Duodenal mucosa (tissue), 2 donors: ENCODE measurements at regions not wholly inside any gene's neighbourhood (a gene's known extent, or its start where the extent isn't known, plus 50 kb on each side); places are given as distances from the start of the nearest gene placed in this dataset.
A peak's percentile ranks its signal among the peaks of the same experiment; 100 is the strongest.

Experiments used
- H3K27ac ChIP-seq: one replicate; pipeline ENCODE4 v1.7.0; 2013; ENCODE audit warnings: low read depth, low read length
- H3K27me3 ChIP-seq, 2 donors: one replicate each; pipeline ENCODE4 v1.7.0; 2013; ENCODE audit warnings: low read length in 2 of 2, control low read depth in 1 of 2; ENCODE audit not compliant: insufficient read depth in 2 of 2, control insufficient read depth in 1 of 2
- H3K36me3 ChIP-seq, 2 donors: one replicate each; pipeline ENCODE4 v1.7.0; 2013; ENCODE audit warnings: low read length in 2 of 2, control low read depth in 1 of 2; ENCODE audit not compliant: insufficient read depth in 2 of 2, control insufficient read depth in 1 of 2
- H3K4me1 ChIP-seq, 2 donors: one replicate each; pipeline ENCODE4 v1.7.0; 2013; ENCODE audit warnings: low read length in 2 of 2, control low read depth in 1 of 2; ENCODE audit not compliant: insufficient read depth in 2 of 2, control insufficient read depth in 1 of 2
- H3K4me3 ChIP-seq, 2 donors: one replicate each; pipeline ENCODE4 v1.7.0; 2013; ENCODE audit warnings: low read length in 2 of 2, low read depth in 1 of 2
- H3K9ac ChIP-seq, 2 donors: one replicate each; pipeline ENCODE4 v1.7.0; 2013; ENCODE audit warnings: low read length in 2 of 2, low read depth in 1 of 2
- H3K9me3 ChIP-seq, 2 donors: one replicate each; pipeline ENCODE4 v1.7.0; 2013; ENCODE audit warnings: low read length in 2 of 2, control low read depth in 1 of 2; ENCODE audit not compliant: control insufficient read depth in 1 of 2

DNA sequence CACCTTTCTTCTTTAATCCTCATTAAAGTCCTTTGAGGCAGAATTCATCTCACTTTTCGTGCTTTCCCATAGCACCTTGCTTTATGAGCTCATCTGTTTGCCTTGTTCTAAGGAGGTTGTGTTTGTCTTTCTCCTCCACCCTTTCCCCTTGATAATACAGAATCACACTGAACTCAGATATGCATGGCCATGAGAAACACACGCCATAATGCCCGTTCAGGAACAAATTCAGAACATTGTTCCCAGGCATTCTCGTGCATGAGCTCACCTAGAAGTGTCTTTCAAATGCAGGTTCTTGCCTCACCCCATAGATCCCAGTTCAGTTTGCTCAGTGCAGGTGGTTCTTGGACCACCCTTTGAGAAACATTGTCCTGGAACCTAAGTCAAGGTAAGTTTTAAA lies 71.1 kb downstream of the TMEM114 start:
- Histone ChIP-seq H3K36me3 (no peaks in the 10 kb centered on the region), H3K9ac (no peak overlapping the region), H3K9me3 (no peaks in the 10 kb centered on the region), H3K27me3 (no peaks in the 10 kb centered on the region), H3K27ac (no peak overlapping the region), H3K4me1 (peaks cover 3 to 13% of the 10 kb centered on the region in 2 donors), H3K4me3 (no peak overlapping the region)

GRCh38 chr16:8517280-8517679 lies 73.0 kb downstream of the TMEM114 start:
- Histone ChIP-seq H3K27ac (no peak overlapping the region), H3K9ac (no peak overlapping the region), H3K4me3 (no peak overlapping the region), H3K36me3 (no peaks in the 10 kb centered on the region), H3K27me3 (no peaks in the 10 kb centered on the region), H3K4me1 (peaks cover 3 to 13% of the 10 kb centered on the region in 2 donors), H3K9me3 (no peaks in the 10 kb centered on the region)

DNA sequence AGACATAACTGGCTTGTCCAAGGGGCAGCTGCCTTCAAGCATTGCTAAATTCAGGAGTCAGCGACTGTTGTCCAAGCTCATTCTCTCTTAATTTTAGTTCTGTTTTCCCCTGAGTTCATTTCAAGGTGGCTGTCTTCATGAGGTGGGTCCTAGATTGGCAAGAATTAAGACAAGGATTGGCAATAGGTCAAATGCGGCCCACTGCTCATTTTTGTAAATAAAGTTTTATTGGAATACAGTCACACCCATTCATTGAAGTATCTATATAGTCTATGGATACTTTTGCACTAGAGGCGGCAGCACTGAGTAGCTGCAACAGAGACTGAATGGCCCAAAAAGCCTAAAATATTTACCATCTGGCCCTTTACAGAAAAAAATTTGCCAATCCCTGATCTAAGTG lies 73.8 kb downstream of the TMEM114 start:
- Histone ChIP-seq H3K27me3 (no peaks in the 10 kb centered on the region), H3K9ac (no peak overlapping the region), H3K4me1 (peaks cover 3 to 13% of the 10 kb centered on the region in 2 donors), H3K27ac (no peak overlapping the region), H3K4me3 (no peak overlapping the region), H3K9me3 (no peaks in the 10 kb centered on the region), H3K36me3 (no peaks in the 10 kb centered on the region)

DNA sequence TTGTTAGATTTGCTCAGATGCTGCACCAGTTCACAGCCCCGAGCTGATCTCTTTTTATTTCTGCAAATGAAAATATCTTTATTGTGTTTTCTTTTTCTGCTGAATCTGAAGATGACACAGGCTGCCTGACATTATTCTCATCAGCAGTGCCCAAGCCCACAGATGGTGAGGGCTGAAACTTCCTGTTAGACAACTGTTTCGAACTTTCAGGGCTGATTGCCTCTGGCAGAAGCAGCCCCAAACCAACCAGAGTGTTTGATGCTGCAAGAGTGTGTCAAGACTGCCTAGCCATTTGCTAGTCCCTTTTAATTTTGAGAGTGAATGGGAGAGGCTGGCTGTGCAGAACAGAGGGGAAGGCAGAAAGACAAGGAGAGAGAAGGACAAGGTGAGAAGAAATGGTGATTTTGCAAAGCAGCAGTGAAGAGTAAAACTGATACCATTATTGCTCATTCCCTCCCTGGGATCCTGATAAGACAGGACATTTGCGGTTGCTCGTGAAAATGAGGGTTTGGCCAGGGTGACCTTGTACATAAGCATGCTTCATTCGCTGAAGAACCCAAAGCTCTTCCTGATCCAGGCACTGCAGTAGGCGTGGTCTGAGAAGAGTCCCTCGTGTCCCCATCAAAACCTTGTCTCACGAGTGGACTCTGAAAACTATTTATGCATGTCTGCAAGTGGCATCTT lies 77.2 kb downstream of the TMEM114 start:
- Histone ChIP-seq H3K9me3 (no peaks in the 10 kb centered on the region), H3K27me3 (no peaks in the 10 kb centered on the region), H3K27ac (no peak overlapping the region), H3K4me3 (no peak overlapping the region), H3K36me3 (no peaks in the 10 kb centered on the region), H3K4me1 (peaks cover 0 to 5% of the 10 kb centered on the region in 2 donors), H3K9ac (no peak overlapping the region)

DNA sequence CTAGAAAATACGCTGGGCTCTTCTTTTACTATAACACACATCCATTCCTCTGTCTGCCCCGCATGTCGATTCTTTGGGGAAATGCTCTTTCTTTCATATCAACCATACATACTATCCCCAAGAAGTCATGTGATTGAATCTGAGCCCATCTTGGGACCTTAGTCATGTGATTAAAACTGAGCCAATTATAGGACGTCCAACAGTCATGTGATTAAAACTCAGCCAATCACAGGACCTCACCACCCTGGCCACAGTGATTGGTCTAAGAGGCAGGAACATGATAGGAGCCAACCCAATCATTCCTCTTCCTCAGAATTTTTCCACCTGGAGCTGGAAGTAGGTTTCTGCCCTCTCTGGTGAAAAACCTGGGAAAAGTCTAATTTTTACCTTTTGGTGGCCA lies 78.8 kb downstream of the TMEM114 start:
- no peaks in the 10 kb centered on the region for H3K27me3 ChIP-seq
- H3K9me3 ChIP-seq, result no peaks in the 10 kb centered on the region
- H3K36me3 ChIP-seq, result no peaks in the 10 kb centered on the region
- peaks cover 0 to under 1% of the 10 kb centered on the region in 2 donors for H3K4me1 ChIP-seq
- H3K4me3 ChIP-seq, result no peak overlapping the region
- H3K9ac ChIP-seq, result no peak overlapping the region
- no peak overlapping the region for H3K27ac ChIP-seq

DNA sequence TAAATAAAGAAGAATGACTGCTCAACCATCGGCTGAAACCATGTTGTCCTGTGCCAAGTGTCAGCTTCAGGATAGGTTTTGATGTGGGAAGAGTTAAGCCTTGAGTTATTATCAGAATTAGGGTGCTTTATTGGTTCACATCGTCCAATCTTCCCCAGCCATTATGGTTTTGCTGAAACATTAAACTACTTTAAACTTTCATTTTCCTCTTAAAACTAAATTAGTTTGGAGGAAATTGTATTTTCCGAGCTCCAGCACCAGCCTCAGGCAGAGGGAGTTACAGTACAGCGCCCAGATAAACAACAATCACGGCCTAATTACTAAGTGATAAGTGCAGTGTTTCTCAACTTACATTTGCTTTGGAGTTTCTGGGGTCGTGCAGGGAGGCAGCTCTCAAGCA lies 80.2 kb downstream of the TMEM114 start:
- H3K4me3 ChIP-seq, result no peak overlapping the region
- H3K9ac ChIP-seq, result no peak overlapping the region
- no peaks in the 10 kb centered on the region for H3K36me3 ChIP-seq
- H3K27ac ChIP-seq, result no peak overlapping the region
- H3K4me1 ChIP-seq, result peaks cover 6 to 11% of the 10 kb centered on the region in 2 donors
- H3K9me3 ChIP-seq, result no peaks in the 10 kb centered on the region
- H3K27me3 ChIP-seq, result no peaks in the 10 kb centered on the region

- peaks cover 16 to 40% of the 10 kb centered on the region in 2 donors for H3K4me1 ChIP-seq
- no peaks in the 10 kb centered on the region for H3K9me3 ChIP-seq
- H3K4me3 ChIP-seq, result peak overlapping the region in 1 of 2 donors; percentile 1
- no peak overlapping the region for H3K9ac ChIP-seq
- H3K36me3 ChIP-seq, result no peaks in the 10 kb centered on the region
- H3K27ac ChIP-seq, result no peak overlapping the region
- no peaks in the 10 kb centered on the region for H3K27me3 ChIP-seq
Measured at GRCh38 chr16:8505327-8505991, 84.9 kb downstream of the TMEM114 start.

DNA sequence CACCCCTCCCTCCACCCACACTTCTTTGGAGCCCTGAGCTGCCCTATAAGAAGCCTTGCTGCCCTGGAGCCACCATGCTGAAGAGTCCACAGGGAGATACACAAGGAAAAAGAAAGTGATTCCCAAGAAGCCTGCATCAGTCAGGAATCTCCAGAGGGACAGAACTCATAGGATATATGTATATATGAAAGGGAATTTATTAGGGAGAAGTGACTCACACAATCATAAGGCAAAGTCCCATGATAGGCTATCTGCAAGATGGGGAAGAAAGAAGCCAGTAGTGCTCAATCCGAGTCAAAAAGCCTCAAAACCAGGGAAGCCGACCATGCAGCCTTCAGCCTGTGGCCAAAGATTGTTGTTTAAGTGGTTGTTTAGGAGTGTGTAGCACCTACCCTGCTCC lies 87.9 kb downstream of the TMEM114 start:
- no peak overlapping the region for H3K4me3 ChIP-seq
- H3K36me3 ChIP-seq, result no peaks in the 10 kb centered on the region
- H3K27me3 ChIP-seq, result no peaks in the 10 kb centered on the region
- no peak overlapping the region for H3K9ac ChIP-seq
- no peaks in the 10 kb centered on the region for H3K9me3 ChIP-seq
- no peak overlapping the region for H3K27ac ChIP-seq
- peaks cover 19 to 43% of the 10 kb centered on the region in 2 donors for H3K4me1 ChIP-seq

- no peak overlapping the region for H3K9ac ChIP-seq
- no peak overlapping the region for H3K4me3 ChIP-seq
- H3K27ac ChIP-seq, result no peak overlapping the region
- H3K4me1 ChIP-seq, result peaks cover 13 to 32% of the 10 kb centered on the region in 2 donors
- no peaks in the 10 kb centered on the region for H3K36me3 ChIP-seq
- H3K27me3 ChIP-seq, result no peaks in the 10 kb centered on the region
- no peaks in the 10 kb centered on the region for H3K9me3 ChIP-seq
Measured at GRCh38 chr16:8500351-8500750, 90.0 kb downstream of the TMEM114 start.

- H3K36me3 ChIP-seq, result no peaks in the 10 kb centered on the region
- H3K27me3 ChIP-seq, result no peaks in the 10 kb centered on the region
- peaks cover 6 to 8% of the 10 kb centered on the region in 2 donors for H3K4me1 ChIP-seq
- no peaks in the 10 kb centered on the region for H3K9me3 ChIP-seq
- no peak overlapping the region for H3K4me3 ChIP-seq
- no peak overlapping the region for H3K9ac ChIP-seq
- no peak overlapping the region for H3K27ac ChIP-seq
Measured at GRCh38 chr16:8496364-8496763, 93.9 kb downstream of the TMEM114 start.
